ENCODE measurements at regions not wholly inside any gene's neighbourhood (a gene's known extent, or its start where the extent isn't known, plus 50 kb on each side); places are given as distances from the start of the nearest gene placed in this dataset.

GRCh38 chr13:46476174-46476573, 76.8 kb upstream of the LRCH1 start:
- TF ChIP-seq CTCF (IDR thresholded peaks at IDR 0.05) (no peak), POLR2A (IDR thresholded peaks at IDR 0.05) (no peak), POLR2AphosphoS5 (IDR thresholded peaks at IDR 0.05) (no peak)

Measured in sigmoid colon (tissue), 4 donors.